Amniotic stem cell (primary cell): ENCODE measurements at regions not wholly inside any gene's neighbourhood (a gene's known extent, or its start where the extent isn't known, plus 50 kb on each side); places are given as distances from the start of the nearest gene placed in this dataset.

Source experiments
- DNase-seq: peaks from one replicate; lab custom pipeline; 2025; lab: John Stamatoyannopoulos, UW

DNA sequence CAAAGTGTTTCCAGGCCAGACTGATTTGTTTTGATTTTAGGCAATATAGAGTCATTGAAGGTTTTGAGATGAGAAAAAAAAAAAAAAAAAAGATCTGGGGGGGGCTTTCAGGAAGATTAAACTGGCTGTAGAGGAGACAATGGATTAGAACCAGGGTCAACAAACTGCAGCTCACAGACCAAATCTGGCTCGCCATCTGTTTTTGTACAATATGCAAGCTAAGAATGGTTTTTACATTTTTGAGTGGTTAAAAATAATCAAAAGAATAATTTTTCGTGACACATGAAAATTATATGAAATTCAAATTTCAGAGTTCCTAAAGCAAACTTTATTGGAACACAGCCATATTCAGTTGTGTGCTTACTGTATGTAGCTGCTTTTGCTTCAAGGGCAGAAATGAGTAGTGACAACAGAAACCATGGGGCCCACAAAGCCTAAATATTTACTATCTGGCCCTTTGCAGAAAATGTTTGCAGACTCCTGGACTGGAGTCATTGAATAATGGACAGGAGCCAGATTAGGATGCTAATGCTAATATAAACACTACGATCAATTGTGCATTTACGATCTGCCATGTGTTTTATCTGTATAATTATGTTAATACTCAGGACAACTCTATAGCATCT lies 375.7 kb upstream of the DAB1 start:
- no peak for DNase-seq

DNA sequence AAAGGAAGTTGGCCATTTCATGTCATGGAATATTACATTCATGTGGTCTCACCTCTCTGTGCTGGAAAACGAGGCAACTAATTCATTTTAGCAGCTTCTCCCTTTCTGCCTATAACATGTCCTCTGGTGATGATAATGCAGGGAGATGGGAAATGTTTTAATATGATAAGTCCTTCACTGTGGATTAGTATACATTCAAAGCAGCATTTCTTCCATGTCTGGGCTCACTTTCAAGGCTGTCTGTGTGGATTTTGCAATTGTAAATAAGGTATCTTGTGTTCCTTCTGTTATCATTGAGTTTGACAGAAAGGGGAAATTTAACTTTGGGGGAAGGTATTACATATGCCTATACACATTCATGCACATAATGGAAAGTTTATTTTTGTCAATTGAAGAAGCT lies 374.7 kb upstream of the DAB1 start:
- no peak for DNase-seq

DNA sequence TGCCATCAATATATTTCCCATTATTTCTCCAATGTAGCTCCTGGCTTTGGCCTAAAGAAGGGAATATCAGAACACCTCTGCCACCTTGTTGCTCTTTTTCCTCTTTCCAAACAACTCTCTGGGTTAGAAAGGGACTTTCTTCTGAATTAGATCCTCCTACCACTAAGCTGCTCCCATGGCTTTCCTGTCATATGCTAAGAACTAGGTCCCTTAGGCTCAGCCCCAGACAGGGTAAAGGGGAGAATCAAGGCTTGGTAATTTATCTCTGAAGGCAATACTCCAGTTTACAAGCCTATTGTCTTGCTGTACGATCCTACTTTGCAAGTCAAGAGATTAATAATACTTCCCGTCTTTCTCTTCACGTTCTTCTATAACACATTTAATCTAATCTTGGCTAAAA lies 373.2 kb upstream of the DAB1 start:
- no peak for DNase-seq

DNA sequence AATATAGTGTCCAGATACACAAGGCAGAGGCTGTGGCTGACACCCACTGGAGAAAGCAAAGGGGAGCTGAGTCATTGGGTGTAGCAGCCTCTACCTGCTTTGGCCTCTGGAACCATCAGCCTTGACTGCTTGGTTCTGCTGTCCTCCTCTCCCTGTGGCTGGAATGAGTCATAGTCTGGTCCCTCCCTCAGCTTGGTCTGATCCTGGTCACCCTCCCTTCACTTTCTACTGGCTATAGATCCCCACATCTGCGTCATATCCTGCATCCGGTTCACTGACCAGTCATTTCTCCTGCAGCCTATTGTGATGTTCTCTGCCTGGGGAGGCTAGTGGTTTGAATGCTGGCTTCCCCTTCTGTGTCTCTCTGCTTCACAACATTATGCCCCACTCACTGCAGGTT lies 372.8 kb upstream of the DAB1 start:
- no peak for DNase-seq

DNA sequence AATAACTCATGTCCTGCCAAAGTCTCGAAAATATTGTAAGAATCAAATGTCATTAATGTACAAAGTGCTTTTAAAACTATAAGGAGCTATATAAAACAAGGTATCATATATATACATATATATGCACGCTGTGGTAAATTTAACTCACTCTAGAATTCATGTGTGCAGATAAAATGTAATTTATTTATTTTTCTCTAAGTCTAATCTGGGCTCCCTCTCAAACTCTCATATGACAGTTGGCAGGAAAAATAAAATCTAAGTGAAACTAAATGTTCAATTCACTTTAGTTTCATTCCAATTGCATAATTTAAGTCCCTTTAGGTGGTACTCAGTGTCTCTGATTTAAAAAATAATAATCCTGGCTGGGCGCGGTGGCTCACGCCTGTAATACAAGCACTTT lies 372.0 kb upstream of the DAB1 start:
- no peak for DNase-seq

DNA sequence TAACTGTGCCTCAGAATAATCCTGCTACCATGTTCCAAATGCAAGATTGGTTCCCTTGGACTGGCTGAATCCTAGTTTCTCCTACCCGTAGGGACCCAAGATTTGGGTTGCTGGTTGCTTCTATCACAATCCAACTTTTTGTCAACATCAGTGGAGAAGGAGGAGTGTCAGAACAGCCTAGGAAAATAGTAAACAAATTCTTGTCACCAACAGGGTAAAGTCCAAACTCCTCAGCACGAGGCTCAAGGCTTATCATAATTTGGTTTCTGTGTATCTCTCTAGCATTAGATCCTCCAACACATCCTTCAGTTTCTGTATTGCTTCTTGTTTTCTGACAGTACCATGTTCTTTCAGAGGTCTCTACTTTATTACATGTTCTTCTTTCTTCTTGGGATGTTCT lies 370.2 kb upstream of the DAB1 start:
- no peak for DNase-seq

DNA sequence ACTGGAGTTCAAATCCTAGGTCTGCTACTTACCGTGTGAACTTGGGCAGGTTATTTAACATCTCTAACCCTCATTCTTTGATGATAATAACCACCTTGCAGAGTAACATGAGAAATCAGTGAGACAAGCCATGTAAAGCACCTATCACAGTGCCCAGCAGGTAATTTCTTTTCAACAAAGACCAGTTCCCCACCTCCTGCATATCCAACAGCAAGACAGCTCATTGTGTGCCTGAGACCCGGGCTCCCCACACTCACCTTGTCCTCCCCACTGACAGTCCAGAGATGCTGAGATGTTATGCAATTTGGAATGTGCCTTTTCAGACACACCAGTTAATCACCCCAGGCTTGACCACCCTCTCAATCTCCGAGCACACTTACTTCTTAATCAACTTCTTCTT lies 367.6 kb upstream of the DAB1 start:
- no peak for DNase-seq

DNA sequence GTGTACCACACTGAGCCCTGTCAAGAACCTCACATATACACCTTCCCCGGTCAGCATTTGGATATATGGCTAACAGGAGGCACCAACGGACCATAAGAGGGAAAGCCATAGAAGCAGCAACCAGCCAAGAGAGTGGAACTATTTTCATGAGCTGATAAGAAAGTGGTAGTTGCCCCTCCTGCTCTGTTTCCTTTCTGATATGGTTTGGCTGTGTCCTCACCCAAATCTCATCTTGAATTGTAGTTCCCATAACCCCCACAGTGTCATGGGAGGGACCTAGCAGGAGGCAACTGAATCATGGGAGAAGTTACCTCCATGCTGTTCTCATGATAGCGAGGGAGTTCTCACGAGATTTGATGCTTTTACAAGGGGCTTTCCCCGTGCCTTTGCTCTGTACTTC lies 366.1 kb upstream of the DAB1 start:
- no peak for DNase-seq

DNA sequence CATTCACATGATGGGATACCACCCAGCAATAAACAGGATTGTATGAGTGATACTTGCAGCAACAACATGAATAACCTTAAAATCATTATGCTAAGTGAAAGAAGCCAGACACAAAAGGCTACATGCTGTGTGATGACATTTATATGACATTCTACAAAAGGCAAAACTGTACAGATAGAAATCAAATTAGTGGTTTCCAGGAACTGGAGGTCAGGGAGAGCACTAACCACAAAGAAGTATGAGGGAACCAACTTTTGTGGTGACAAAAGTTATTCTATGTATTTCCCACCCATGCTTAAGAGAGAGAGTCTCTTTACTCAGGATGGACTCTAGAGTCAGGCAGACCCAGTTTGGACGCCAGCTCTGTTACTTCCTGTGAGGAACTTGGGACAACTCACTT lies 364.5 kb upstream of the DAB1 start:
- DNase-seq = no peak

DNA sequence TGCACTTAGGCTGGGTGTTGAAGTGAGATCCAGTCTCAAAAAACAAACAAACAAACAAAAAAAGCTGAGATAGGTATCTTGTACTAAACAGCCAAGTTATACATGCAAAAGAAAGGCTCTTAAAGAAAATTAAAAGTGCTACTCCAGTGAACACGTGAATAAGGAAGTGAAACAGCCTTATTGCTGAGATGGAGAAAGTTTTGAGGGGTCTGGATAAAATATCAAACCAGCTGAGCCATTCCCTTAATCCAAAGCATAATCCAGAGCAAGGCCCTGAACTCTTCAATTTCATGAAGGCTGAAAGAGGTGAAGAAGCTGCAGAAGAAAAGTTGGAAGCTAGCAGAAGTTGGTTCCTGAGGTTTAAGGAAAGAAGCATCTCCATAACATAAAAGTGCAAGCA lies 360.5 kb upstream of the DAB1 start:
- DNase-seq = no peak

DNA sequence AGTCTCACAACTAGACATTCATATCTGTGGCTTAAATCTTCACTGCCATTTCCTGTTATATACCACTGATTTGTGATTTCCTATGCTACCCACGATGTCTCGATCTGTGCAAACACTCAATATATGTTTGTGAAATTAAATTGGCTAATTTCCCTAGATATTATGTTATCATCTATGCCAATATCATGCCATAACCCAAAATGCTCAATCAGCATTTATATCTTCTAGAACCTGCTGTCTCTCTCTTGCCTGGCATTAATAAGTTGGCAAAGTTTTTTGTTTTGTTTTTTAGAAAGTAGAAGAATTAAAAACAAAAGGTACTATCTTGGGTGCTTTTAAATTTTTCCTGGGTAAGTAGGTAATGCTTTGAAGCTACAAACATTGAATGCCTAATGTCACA lies 358.5 kb upstream of the DAB1 start:
- DNase-seq = no peak

DNA sequence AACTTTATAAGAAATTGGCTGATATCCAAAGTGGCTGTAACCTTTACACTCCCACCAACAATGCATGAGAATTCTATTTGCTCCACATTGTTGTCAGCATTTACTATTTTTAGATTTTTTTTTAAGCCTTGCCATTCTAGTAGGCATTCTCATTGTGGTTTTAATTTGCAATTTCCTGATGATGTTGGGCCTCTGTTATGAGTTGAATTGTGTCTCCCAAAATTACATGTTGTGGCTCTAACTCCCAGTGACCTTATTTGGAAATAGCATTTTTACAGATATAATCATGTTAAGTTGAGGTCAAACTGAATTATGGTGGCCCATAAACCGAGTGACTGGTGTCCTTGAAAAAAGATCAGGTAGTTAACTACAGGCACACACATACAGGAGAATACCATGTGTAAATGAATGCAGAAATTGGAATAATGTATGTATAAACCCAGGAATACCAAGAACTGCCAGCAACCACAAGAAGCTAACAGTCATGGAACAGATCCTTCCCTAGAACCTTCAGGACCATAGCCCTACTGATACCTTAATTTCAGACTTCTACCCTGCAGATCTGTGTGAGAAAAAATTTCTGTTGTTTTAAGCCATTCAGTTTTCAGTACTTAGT lies 348.8 kb upstream of the DAB1 start:
- no peak for DNase-seq

DNA sequence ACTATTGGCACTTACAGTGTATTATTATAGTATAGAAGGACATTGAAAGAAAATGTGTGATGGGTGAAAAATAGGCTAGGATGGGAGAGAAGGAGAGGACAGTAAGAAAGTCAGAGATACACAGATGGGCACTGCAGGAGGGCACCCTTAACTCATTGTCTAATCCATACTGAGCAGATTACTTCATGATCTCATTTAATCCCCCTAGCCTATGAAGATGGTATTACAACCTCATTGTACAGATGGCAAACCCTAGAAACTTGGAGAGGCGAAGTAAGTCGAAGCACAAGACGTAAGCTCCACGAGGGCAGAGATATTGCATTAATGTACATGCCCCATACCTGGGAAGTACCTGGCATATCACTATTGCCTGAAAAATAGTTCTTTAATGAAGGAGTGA lies 346.9 kb upstream of the DAB1 start:
- DNase-seq = no peak

DNA sequence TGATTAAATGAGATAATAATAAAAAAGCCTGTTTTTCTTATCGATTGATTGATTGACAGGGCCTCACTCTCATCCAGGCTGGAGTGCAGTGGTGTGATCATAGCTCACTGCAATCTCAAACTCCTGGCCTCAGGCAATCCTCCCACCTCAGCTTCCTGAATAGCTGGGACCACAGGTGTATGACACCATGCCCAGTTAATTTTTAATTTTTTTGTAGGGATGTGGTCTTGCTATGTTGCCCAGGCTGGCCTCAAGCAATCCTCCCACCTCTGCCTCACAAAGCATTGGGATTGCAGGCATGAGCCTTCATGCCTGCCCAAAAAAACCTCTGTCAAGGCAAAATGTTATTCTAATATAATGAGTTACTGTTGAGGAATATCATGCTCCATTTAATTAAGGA lies 346.4 kb upstream of the DAB1 start:
- DNase-seq = no peak

DNA sequence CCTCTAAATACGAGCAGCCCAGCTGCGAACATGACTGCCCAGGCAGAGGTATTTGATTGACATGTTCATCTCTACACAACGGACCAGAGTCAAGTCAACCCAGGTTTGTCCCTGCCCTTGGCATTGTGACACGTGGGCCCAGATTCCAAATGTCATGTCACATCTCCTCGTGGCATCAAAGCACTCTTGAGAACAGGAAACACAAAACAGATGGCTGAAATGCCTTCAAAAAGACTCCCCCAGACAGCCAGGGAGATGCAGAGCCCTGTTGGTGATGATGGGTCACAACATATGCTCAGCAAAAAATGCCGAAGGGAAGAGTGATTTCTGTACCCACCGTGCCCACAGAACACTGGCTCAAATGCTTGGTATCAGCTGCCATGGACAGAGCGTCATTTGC lies 337.8 kb upstream of the DAB1 start:
- DNase-seq = no peak

DNA sequence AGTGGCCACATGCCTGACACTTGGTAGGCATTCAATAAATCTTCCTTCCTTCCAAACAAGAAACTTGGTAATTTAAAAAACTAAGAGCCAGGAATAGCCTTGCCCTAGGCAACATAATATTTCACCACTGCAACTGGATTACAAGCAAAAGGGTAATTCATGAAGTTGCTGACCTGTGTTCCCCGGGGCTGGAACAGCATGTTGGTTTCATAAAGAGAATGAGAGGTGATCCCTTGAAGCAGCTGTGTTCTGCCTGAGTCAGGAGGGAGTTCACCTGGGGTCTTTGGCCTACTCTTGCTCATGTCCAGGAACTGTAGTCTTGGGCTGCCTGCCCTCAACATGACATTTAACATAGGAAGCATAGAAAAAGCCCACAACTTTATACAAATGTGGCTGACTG lies 329.0 kb upstream of the DAB1 start:
- DNase-seq = no peak

DNA sequence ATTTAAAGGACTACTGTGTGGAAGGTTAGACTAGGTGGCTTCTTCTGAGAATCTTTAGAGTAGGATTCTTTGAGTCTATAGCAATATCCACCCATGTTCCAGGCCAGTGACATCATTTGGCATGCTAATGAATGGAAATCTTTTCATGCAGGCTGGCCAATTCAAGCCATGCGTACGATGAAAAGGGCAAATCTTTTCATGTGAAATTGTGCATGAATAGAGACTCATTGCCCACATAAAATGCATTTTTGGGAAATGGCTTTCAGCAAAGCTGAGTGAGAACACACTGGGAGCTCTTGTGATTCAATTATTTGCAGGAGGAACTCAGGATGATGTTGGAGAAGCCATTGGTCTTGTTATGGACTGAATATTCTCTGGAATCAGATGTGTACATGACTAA lies 324.9 kb upstream of the DAB1 start:
- no peak for DNase-seq

DNA sequence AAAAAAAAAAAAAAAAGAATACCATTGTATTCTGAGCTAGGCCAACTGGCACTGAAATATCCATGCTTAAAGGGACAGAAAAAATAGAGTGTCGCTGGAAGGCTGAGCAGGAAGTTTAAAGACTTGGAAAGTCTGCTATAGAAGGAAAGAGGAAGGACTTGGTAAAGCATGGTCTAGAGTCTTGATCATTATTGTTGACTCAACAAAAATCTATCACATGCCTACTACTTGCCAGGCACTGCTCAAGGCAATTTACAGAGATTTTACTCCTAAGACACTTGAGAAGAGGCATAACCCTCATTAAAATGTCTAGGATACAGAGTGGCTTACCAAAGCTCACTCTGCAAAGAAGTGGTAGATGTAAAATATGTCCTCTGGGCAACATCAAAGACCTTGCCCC lies 324.0 kb upstream of the DAB1 start:
- no peak for DNase-seq

DNA sequence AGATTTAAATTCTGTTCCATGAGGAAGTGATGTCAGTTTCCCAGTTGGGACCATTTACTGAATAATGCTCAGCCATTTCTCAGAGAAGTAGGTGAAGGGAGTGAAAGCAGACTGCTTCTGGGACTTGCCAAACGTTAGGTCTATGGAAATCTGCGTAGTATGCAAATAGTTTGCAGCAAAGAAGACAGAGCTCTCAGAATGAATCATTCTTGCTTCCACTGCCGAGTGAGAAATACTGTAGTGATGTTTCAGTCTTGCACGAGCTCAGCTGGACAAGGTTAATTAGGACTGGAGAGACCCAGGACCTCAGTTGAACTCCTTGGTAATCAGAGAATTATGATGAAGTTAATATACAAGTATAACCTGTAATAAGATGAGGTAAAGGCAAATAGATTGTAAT lies 317.7 kb upstream of the DAB1 start:
- DNase-seq = no peak

DNA sequence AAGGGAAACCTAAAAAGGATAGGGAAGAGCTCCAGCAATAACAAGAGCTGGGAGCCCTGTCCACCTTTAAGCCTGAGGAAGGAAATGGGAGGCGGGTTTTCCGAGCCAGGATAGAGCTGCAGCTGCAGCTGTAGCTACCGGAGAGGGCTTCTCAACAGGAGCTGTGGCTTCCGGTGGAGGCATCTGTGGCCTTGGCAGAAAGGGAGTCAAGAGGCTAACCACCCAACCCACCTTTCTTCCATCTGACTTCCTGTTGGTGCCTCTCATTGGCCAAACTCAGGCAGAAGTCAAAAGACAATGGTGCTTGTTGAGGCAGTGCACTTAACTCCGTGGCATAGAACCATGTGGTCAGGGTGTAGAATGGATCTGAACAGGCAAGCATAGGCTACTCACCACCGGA lies 313.1 kb upstream of the DAB1 start:
- DNase-seq = no peak

DNA sequence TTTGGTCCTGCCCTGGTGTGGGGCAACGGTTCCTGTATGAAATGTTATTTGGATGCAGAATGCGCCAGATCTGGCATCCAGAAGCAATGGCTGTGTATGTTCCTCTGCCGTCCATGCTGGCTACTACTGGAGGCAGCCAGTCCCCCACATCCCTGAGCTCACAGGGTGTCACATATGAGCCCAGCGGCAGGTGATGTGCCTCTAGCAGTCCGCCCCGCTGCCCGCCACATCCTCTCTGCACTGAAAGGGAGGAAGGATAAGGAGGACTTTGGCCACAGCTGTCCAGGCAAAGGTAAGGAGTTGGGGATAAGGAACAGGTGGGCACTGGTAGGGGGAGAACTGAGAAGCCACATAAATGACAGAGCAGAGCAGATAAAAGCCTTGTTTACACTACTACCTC lies 305.3 kb upstream of the DAB1 start:
- DNase-seq = no peak

DNA sequence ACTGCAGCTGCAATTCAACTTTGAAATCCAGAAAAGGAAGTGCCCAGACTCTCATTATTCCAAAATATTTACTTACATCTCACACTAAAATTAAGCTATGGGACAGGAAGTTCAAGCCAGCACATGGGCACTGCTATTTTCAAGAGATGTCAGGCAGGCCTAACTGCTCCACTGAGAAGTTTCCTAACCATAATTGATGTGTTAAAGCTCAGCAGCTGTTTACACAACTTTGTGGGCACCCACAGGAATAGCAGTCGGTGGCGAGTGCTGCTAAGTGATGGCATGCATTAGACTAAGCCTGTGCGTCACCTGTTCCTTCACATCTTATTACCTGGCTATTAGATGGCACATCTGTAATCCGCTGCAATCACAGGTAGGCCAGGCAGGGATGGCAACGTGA lies 303.3 kb upstream of the DAB1 start:
- no peak for DNase-seq

DNA sequence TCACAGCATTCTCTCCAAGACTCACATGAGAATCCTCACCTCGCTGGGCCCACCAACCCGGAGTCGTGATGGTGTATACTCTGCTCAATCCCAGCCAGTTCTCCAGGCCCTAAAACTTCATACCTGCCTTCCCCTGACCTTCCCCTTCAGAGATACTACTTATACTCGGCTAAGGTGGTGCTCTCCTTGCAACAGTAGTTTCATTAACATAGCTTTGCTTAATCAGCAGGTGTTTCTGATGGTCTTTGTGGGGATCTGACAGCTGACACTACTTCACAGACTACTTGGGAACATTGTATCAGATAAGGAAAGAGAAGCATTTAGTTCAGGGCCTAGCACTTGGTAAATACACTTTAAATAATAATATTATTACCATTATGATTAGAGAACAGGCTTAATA lies 301.5 kb upstream of the DAB1 start:
- no peak for DNase-seq

DNA sequence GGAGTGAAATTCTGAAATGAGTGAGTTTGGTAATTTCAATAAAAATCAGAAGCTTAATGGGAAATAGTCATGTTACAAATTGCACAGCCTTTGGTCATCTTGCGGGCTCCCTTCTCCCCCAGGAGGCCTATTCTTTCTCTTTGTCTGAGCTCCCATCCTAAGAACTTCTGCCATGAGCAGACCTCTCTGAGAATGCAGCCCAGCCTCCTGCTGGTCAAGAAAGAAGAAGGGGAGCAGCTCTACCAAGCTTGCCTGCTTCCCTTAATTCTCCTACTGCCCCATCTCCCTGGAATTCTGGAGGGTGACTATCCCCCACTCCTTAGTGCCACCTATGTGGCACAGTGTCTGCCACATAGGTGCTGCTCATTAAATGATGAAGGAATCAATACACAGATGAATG lies 300.7 kb upstream of the DAB1 start:
- DNase-seq = no peak
